ENCODE measurements at regions not wholly inside any gene's neighbourhood (a gene's known extent, or its start where the extent isn't known, plus 50 kb on each side); places are given as distances from the start of the nearest gene placed in this dataset.
"Not testable (repeated sequence)": the region's sequence is repeated elsewhere in the genome, so short reads cannot be mapped to it uniquely, and the experiment has no call there.

DNA sequence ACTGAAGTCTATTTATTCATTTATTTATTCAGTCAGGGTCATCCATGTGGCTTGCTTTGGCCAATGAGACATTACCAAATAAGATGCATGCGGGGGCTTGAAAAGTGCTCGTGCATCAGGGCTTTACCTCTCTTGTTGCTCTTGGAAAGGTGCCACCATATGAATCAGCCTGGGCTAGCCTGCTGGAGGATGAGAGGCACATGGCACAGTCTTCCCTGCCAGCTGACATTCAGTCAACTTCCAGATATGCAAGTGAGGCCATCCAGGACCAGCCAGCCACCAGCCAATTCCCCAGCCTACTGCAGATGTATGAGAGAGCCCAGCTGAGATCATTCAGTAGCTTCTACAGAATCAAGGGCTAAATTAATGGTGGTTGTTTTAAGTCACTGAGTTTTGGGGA lies 105.2 kb upstream of the RPH3A start:
- Histone ChIP-seq H3K27me3 (replicated peaks; ENCODE audit: insufficient read depth) (no peaks in the 10 kb centered on the region), H3K27ac (no peak overlapping the region), H3K79me2 (ENCODE audit: insufficient read depth) (no peaks in the 10 kb centered on the region), H3K4me3 (no peak overlapping the region), H3K36me3 (ENCODE audit: low read depth) (no peaks in the 10 kb centered on the region), H3F3A (ENCODE audit: insufficient read depth) (no peaks in the 10 kb centered on the region), H3K4me1 (ENCODE audit: insufficient read depth) (no peaks in the 10 kb centered on the region), H3K9me2 (ENCODE audit: insufficient read depth) (no peaks in the 10 kb centered on the region), H3K9me3 (ENCODE audit: low read depth) (no peaks in the 10 kb centered on the region), H4K20me1 (ENCODE audit: insufficient read depth) (no peaks in the 10 kb centered on the region), H3K9ac (no peak overlapping the region), H2AFZ (no peak overlapping the region), H3K4me2 (ENCODE audit: unreplicated experiment) (no peak overlapping the region)
- TF ChIP-seq EZH2phosphoT487 (IDR thresholded peaks at IDR 0.05; ENCODE audit: insufficient read depth, low read depth) (no peak), EZH2 (IDR thresholded peaks at IDR 0.05; ENCODE audit: insufficient read depth, poor library complexity, severe bottlenecking) (no peak)
- in situ Hi-C loops (cut with MboI) = no loop called here
- WGBS, 2 experiments (ENCODE audit: low coverage in 1 of 2, low lambda C conversion rate in 2 of 2, missing lambda C conversion rate in 2 of 2) = 37 to 44% methylated on average over 2 of the region's 2 CpGs
- peak; percentile 19 for DNase-seq

- Histone ChIP-seq H2AFZ (no peak overlapping the region), H3K4me1 (ENCODE audit: insufficient read depth) (no peaks in the 10 kb centered on the region), H3K4me3 (no peak overlapping the region), H3K27me3 (replicated peaks; ENCODE audit: insufficient read depth) (no peaks in the 10 kb centered on the region), H3K9me3 (ENCODE audit: low read depth) (no peaks in the 10 kb centered on the region), H3K79me2 (ENCODE audit: insufficient read depth) (no peaks in the 10 kb centered on the region), H3K4me2 (ENCODE audit: unreplicated experiment) (no peak overlapping the region), H4K20me1 (ENCODE audit: insufficient read depth) (no peaks in the 10 kb centered on the region), H3K36me3 (ENCODE audit: low read depth) (no peaks in the 10 kb centered on the region), H3K9me2 (ENCODE audit: insufficient read depth) (no peaks in the 10 kb centered on the region), H3K9ac (no peak overlapping the region), H3F3A (ENCODE audit: insufficient read depth) (no peaks in the 10 kb centered on the region), H3K27ac (no peak overlapping the region)
- DNase-seq = no peak
- in situ Hi-C loops (cut with MboI) = no loop called here
- no peak for TF ChIP-seq EZH2 (IDR thresholded peaks at IDR 0.05; ENCODE audit: insufficient read depth, poor library complexity, severe bottlenecking)
- no peak for TF ChIP-seq EZH2phosphoT487 (IDR thresholded peaks at IDR 0.05; ENCODE audit: insufficient read depth, low read depth)
- 20 to 23% methylated on average over 9 of the region's 9 CpGs for WGBS, 2 experiments (ENCODE audit: low coverage in 1 of 2, low lambda C conversion rate in 2 of 2, missing lambda C conversion rate in 2 of 2)
Observed at GRCh38 chr12:112694065-112694464, 97.5 kb upstream of the RPH3A start.

GRCh38 chr12:112697441-112697840 lies 94.1 kb upstream of the RPH3A start:
- H3K36me3 ChIP-seq (ENCODE audit: low read depth); H3K4me3 ChIP-seq; H3K27ac ChIP-seq; H4K20me1 ChIP-seq (ENCODE audit: insufficient read depth); H3K27me3 ChIP-seq (replicated peaks; ENCODE audit: insufficient read depth); H3K9me3 ChIP-seq (ENCODE audit: low read depth); H3K4me2 ChIP-seq (ENCODE audit: unreplicated experiment); H3F3A ChIP-seq (ENCODE audit: insufficient read depth); H3K9ac ChIP-seq; H2AFZ ChIP-seq; H3K4me1 ChIP-seq (ENCODE audit: insufficient read depth); H3K79me2 ChIP-seq (ENCODE audit: insufficient read depth); DNase-seq; H3K9me2 ChIP-seq (ENCODE audit: insufficient read depth); in situ Hi-C loops (cut with MboI): not testable (repeated sequence)
- WGBS, 2 experiments (ENCODE audit: low coverage in 1 of 2, low lambda C conversion rate in 2 of 2, missing lambda C conversion rate in 2 of 2) = 37 to 42% methylated on average over 7 of the region's 7 CpGs

GRCh38 chr12:112705037-112705632 lies 86.4 kb upstream of the RPH3A start:
- Histone ChIP-seq H3K9me2 (ENCODE audit: insufficient read depth) (no peaks in the 10 kb centered on the region), H3K36me3 (ENCODE audit: low read depth) (no peaks in the 10 kb centered on the region), H3K27ac (no peak overlapping the region), H3K79me2 (ENCODE audit: insufficient read depth) (no peaks in the 10 kb centered on the region), H2AFZ (no peak overlapping the region), H3K9me3 (ENCODE audit: low read depth) (no peaks in the 10 kb centered on the region), H3K9ac (no peak overlapping the region), H3K4me3 (no peak overlapping the region), H4K20me1 (ENCODE audit: insufficient read depth) (no peaks in the 10 kb centered on the region), H3K27me3 (replicated peaks; ENCODE audit: insufficient read depth) (no peaks in the 10 kb centered on the region), H3K4me2 (ENCODE audit: unreplicated experiment) (no peak overlapping the region), H3F3A (ENCODE audit: insufficient read depth) (no peaks in the 10 kb centered on the region), H3K4me1 (ENCODE audit: insufficient read depth) (no peaks in the 10 kb centered on the region)
- in situ Hi-C loops (cut with MboI) = no loop called here
- no peak for TF ChIP-seq EZH2 (IDR thresholded peaks at IDR 0.05; ENCODE audit: insufficient read depth, poor library complexity, severe bottlenecking)
- no peak for DNase-seq

DNA sequence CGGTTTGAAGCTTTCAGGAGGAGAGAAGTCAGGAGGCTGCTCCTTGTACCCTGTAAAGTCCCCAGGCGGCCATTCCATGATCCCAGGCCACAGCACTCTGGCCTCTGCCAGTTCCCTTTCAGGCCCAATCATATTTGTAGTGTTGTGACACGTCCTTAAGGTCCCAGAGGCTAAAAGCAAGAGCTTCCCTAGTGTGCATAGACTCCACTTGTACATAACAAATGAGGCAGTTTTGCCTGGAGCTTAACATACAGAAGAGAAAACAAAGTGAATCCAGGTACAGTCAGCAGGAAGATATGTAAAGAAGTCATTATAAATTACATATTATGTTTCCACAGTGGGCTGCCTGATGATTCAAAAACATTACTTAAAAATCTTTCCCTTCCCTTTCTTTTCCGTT lies 81.1 kb upstream of the RPH3A start:
- Histone ChIP-seq H3K4me2 (ENCODE audit: unreplicated experiment) (no peak overlapping the region), H3K9ac (no peak overlapping the region), H3K27ac (no peak overlapping the region), H3F3A (ENCODE audit: insufficient read depth) (no peaks in the 10 kb centered on the region), H3K9me2 (ENCODE audit: insufficient read depth) (no peaks in the 10 kb centered on the region), H2AFZ (no peak overlapping the region), H3K79me2 (ENCODE audit: insufficient read depth) (no peaks in the 10 kb centered on the region), H3K4me3 (no peak overlapping the region), H3K36me3 (ENCODE audit: low read depth) (no peaks in the 10 kb centered on the region), H3K4me1 (ENCODE audit: insufficient read depth) (no peaks in the 10 kb centered on the region), H3K9me3 (ENCODE audit: low read depth) (no peaks in the 10 kb centered on the region), H3K27me3 (replicated peaks; ENCODE audit: insufficient read depth) (no peaks in the 10 kb centered on the region), H4K20me1 (ENCODE audit: insufficient read depth) (no peaks in the 10 kb centered on the region)
- no peak for TF ChIP-seq EZH2 (IDR thresholded peaks at IDR 0.05; ENCODE audit: insufficient read depth, poor library complexity, severe bottlenecking)
- no peak for TF ChIP-seq EZH2phosphoT487 (IDR thresholded peaks at IDR 0.05; ENCODE audit: insufficient read depth, low read depth)
- no peak for DNase-seq
- in situ Hi-C loops (cut with MboI) = no loop called here
- 22 to 30% methylated on average over 4 of the region's 4 CpGs for WGBS, 2 experiments (ENCODE audit: low coverage in 1 of 2, low lambda C conversion rate in 2 of 2, missing lambda C conversion rate in 2 of 2)
